ENCODE measurements at regions not wholly inside any gene's neighbourhood (a gene's known extent, or its start where the extent isn't known, plus 50 kb on each side); places are given as distances from the start of the nearest gene placed in this dataset.
"Not testable (repeated sequence)": the region's sequence is repeated elsewhere in the genome, so short reads cannot be mapped to it uniquely, and the experiment has no call there.

GRCh38 chr4:133385161-133385954, 236.3 kb downstream of the PCDH10 start:
- Mint-ChIP-seq H3K4me3 (no peak overlapping the region), H3K9me3 (peaks cover 3% of the 10 kb centered on the region), H3K36me3 (no peaks in the 10 kb centered on the region), H3K4me1 (ENCODE audit: low read depth in 2 of 2) (no peaks in the 10 kb centered on the region), H3K27me3 (no peaks in the 10 kb centered on the region), H3K27ac (no peak overlapping the region)
- DNase-seq (ENCODE audit: low spot score) (no peak), ATAC-seq (no peak)

GRCh38 chr4:133379681-133380438, 230.8 kb downstream of the PCDH10 start:
- DNase-seq (ENCODE audit: low spot score) (no peak), ATAC-seq (no peak)
- Mint-ChIP-seq H3K9me3 (peaks cover 10% of the 10 kb centered on the region), H3K27me3 (no peaks in the 10 kb centered on the region), H3K36me3 (peaks cover 6% of the 10 kb centered on the region), H3K27ac (no peak overlapping the region), H3K4me3 (no peak overlapping the region), H3K4me1 (ENCODE audit: low read depth in 2 of 2) (no peaks in the 10 kb centered on the region)

GRCh38 chr4:133377286-133377685, 228.2 kb downstream of the PCDH10 start:
- ATAC-seq, result no peak
- no peaks in the 10 kb centered on the region for H3K27me3 Mint-ChIP-seq
- H3K4me1 Mint-ChIP-seq (ENCODE audit: low read depth in 2 of 2), result no peaks in the 10 kb centered on the region
- H3K4me3 Mint-ChIP-seq, result no peak overlapping the region
- peaks cover 6% of the 10 kb centered on the region for H3K36me3 Mint-ChIP-seq
- DNase-seq (ENCODE audit: low spot score), result no peak
- H3K9me3 Mint-ChIP-seq, result peaks cover 10% of the 10 kb centered on the region
- no peak overlapping the region for H3K27ac Mint-ChIP-seq

- Mint-ChIP-seq H3K27ac (no peak overlapping the region), H3K4me3 (no peak overlapping the region), H3K4me1 (ENCODE audit: low read depth in 2 of 2) (no peaks in the 10 kb centered on the region), H3K27me3 (no peaks in the 10 kb centered on the region), H3K36me3 (no peaks in the 10 kb centered on the region), H3K9me3 (peaks cover 5% of the 10 kb centered on the region)
- ATAC-seq (no peak), DNase-seq (ENCODE audit: low spot score) (no peak)
These were observed 223.6 kb downstream of the PCDH10 start for GRCh38 chr4:133372699-133373098.

GRCh38 chr4:133355633-133356032, 206.5 kb downstream of the PCDH10 start:
- H3K27me3 Mint-ChIP-seq, result no peaks in the 10 kb centered on the region
- no peaks in the 10 kb centered on the region for H3K4me1 Mint-ChIP-seq (ENCODE audit: low read depth in 2 of 2)
- no peak for ATAC-seq
- DNase-seq (ENCODE audit: low spot score), result no peak
- H3K27ac Mint-ChIP-seq, result no peak overlapping the region
- no peak overlapping the region for H3K4me3 Mint-ChIP-seq
- peaks cover 5% of the 10 kb centered on the region for H3K36me3 Mint-ChIP-seq
- peaks cover 17% of the 10 kb centered on the region for H3K9me3 Mint-ChIP-seq

GRCh38 chr4:133347409-133347808, 198.3 kb downstream of the PCDH10 start:
- H3K27ac Mint-ChIP-seq, result no peak overlapping the region
- no peaks in the 10 kb centered on the region for H3K4me1 Mint-ChIP-seq (ENCODE audit: low read depth in 2 of 2)
- H3K9me3 Mint-ChIP-seq, result peaks cover 12% of the 10 kb centered on the region
- DNase-seq (ENCODE audit: low spot score) (no peak), ATAC-seq (no peak)
- H3K36me3 Mint-ChIP-seq, result peaks cover 7% of the 10 kb centered on the region
- no peaks in the 10 kb centered on the region for H3K27me3 Mint-ChIP-seq
- H3K4me3 Mint-ChIP-seq, result no peak overlapping the region

GRCh38 chr4:133324491-133324890, 175.4 kb downstream of the PCDH10 start:
- no peak for DNase-seq (ENCODE audit: low spot score)
- H3K27me3 Mint-ChIP-seq, result no peaks in the 10 kb centered on the region
- no peak overlapping the region for H3K27ac Mint-ChIP-seq
- H3K36me3 Mint-ChIP-seq, result no peaks in the 10 kb centered on the region
- H3K4me1 Mint-ChIP-seq (ENCODE audit: low read depth in 2 of 2), result no peaks in the 10 kb centered on the region
- no peak overlapping the region for H3K4me3 Mint-ChIP-seq
- H3K9me3 Mint-ChIP-seq, result peaks cover 10% of the 10 kb centered on the region
- ATAC-seq, result no peak

GRCh38 chr4:133323670-133324069, 174.6 kb downstream of the PCDH10 start:
- H3K4me3 Mint-ChIP-seq, result no peak overlapping the region
- H3K36me3 Mint-ChIP-seq, result no peaks in the 10 kb centered on the region
- ATAC-seq (no peak), DNase-seq (ENCODE audit: low spot score) (no peak)
- no peaks in the 10 kb centered on the region for H3K4me1 Mint-ChIP-seq (ENCODE audit: low read depth in 2 of 2)
- no peaks in the 10 kb centered on the region for H3K27me3 Mint-ChIP-seq
- H3K9me3 Mint-ChIP-seq, result peaks cover 13% of the 10 kb centered on the region
- H3K27ac Mint-ChIP-seq, result no peak overlapping the region

- no peak overlapping the region for H3K27ac Mint-ChIP-seq
- peaks cover 16% of the 10 kb centered on the region for H3K9me3 Mint-ChIP-seq
- no peaks in the 10 kb centered on the region for H3K36me3 Mint-ChIP-seq
- no peaks in the 10 kb centered on the region for H3K4me1 Mint-ChIP-seq (ENCODE audit: low read depth in 2 of 2)
- ATAC-seq (no peak), DNase-seq (ENCODE audit: low spot score) (no peak)
- H3K27me3 Mint-ChIP-seq, result no peaks in the 10 kb centered on the region
- H3K4me3 Mint-ChIP-seq, result no peak overlapping the region
These were observed 171.6 kb downstream of the PCDH10 start for GRCh38 chr4:133320576-133321170.

GRCh38 chr4:133316909-133317308, 167.8 kb downstream of the PCDH10 start:
- peaks cover 11% of the 10 kb centered on the region for H3K9me3 Mint-ChIP-seq
- no peaks in the 10 kb centered on the region for H3K27me3 Mint-ChIP-seq
- no peaks in the 10 kb centered on the region for H3K4me1 Mint-ChIP-seq (ENCODE audit: low read depth in 2 of 2)
- no peak for ATAC-seq
- H3K27ac Mint-ChIP-seq, result no peak overlapping the region
- no peaks in the 10 kb centered on the region for H3K36me3 Mint-ChIP-seq
- no peak overlapping the region for H3K4me3 Mint-ChIP-seq
- no peak for DNase-seq (ENCODE audit: low spot score)

GRCh38 chr4:133314991-133315390, 165.9 kb downstream of the PCDH10 start:
- H3K27me3 Mint-ChIP-seq, result no peaks in the 10 kb centered on the region
- H3K27ac Mint-ChIP-seq, result no peak overlapping the region
- no peaks in the 10 kb centered on the region for H3K36me3 Mint-ChIP-seq
- no peaks in the 10 kb centered on the region for H3K4me1 Mint-ChIP-seq (ENCODE audit: low read depth in 2 of 2)
- peaks cover 12% of the 10 kb centered on the region for H3K9me3 Mint-ChIP-seq
- ATAC-seq (no peak), DNase-seq (ENCODE audit: low spot score) (no peak)
- H3K4me3 Mint-ChIP-seq, result no peak overlapping the region

GRCh38 chr4:133287396-133287795, 138.3 kb downstream of the PCDH10 start:
- H3K4me1 Mint-ChIP-seq (ENCODE audit: low read depth in 2 of 2), result no peaks in the 10 kb centered on the region
- H3K9me3 Mint-ChIP-seq, result peaks cover 7% of the 10 kb centered on the region
- no peak for DNase-seq (ENCODE audit: low spot score)
- no peak for ATAC-seq
- H3K4me3 Mint-ChIP-seq, result no peak overlapping the region
- H3K36me3 Mint-ChIP-seq, result no peaks in the 10 kb centered on the region
- H3K27me3 Mint-ChIP-seq, result no peaks in the 10 kb centered on the region
- H3K27ac Mint-ChIP-seq, result no peak overlapping the region

- ATAC-seq (no peak), DNase-seq (ENCODE audit: low spot score) (no peak)
- Mint-ChIP-seq H3K36me3 (no peaks in the 10 kb centered on the region), H3K27ac (no peak overlapping the region), H3K4me3 (no peak overlapping the region), H3K9me3 (peaks cover 6% of the 10 kb centered on the region), H3K4me1 (ENCODE audit: low read depth in 2 of 2) (no peaks in the 10 kb centered on the region), H3K27me3 (no peaks in the 10 kb centered on the region)
These were observed 129.5 kb downstream of the PCDH10 start for GRCh38 chr4:133278591-133278990.

GRCh38 chr4:133277940-133278339, 128.8 kb downstream of the PCDH10 start:
- not testable (repeated sequence) for ATAC-seq; H3K36me3 Mint-ChIP-seq; H3K4me1 Mint-ChIP-seq (ENCODE audit: low read depth in 2 of 2); H3K27ac Mint-ChIP-seq; H3K9me3 Mint-ChIP-seq; DNase-seq (ENCODE audit: low spot score); H3K4me3 Mint-ChIP-seq; H3K27me3 Mint-ChIP-seq

All from natural killer cell treated with Interleukin-12 subunit alpha and Interleukin-12 subunit beta and Interleukin-15 and Interleukin-18, amount 100 ng/mL, for 72 hours (primary cell).